ENCODE measurements at regions not wholly inside any gene's neighbourhood (a gene's known extent, or its start where the extent isn't known, plus 50 kb on each side); places are given as distances from the start of the nearest gene placed in this dataset.

DNA sequence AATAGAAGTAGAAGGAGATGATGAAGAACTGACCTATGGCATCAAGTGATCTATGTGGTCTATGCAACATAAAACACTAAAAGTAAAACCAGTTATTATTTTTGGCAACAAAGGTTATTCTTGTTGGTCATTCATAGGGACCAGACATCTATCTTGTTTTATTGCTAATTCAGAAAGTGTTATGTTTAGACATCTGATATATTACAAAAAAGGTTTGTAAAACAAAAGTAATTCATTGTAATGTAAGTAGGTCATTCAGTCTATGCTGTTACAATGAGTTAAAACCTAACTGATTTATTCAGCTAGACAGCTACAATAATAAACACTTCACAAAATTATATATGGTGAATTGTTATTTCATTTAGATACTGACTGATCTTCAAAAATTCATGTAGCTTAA, 461.9 kb downstream of the PCDH17 start:
- CTCF ChIA-PET, result no interaction called here
- Histone ChIP-seq H3K36me3 (ENCODE audit: control insufficient read depth in 4 of 4, insufficient read depth in 4 of 4, low read length in 3 of 4) (no peaks in the 10 kb centered on the region), H3K27me3 (replicated peaks in 2 of 5; ENCODE audit: control insufficient read depth in 4 of 5, insufficient read depth in 5 of 5, low read length in 4 of 5) (peaks cover 1 to 78% (median 40%) of the 10 kb centered on the region in 5 experiments), H3K9me3 (ENCODE audit: control extremely low read depth in 1 of 5, control insufficient read depth in 4 of 5, insufficient read depth in 2 of 5, low read depth in 1 of 5, low read length in 4 of 5) (peaks cover 0 to 4% (median 0%) of the 10 kb centered on the region in 5 experiments), H3K27ac (ENCODE audit: insufficient read depth in 1 of 2, low read depth in 1 of 2, low read length in 2 of 2, poor library complexity in 1 of 2, severe bottlenecking in 2 of 2) (no peak overlapping the region), H3K4me3 (ENCODE audit: control insufficient read depth in 1 of 7, extremely low read depth in 1 of 7, insufficient read depth in 4 of 7, low read depth in 2 of 7, low read length in 6 of 7) (no peak overlapping the region), H3K4me1 (ENCODE audit: control extremely low read depth in 1 of 4, control insufficient read depth in 4 of 4, insufficient read depth in 4 of 4, low read length in 3 of 4) (no peaks in the 10 kb centered on the region)
- DNase-seq, result no peak
- POLR2A ChIA-PET, result interaction anchor here (0.5 kb wide), 1 partner anchor 760 kb away, joined by 5 read pairs; no protein-coding TSS in a partner anchor

DNA sequence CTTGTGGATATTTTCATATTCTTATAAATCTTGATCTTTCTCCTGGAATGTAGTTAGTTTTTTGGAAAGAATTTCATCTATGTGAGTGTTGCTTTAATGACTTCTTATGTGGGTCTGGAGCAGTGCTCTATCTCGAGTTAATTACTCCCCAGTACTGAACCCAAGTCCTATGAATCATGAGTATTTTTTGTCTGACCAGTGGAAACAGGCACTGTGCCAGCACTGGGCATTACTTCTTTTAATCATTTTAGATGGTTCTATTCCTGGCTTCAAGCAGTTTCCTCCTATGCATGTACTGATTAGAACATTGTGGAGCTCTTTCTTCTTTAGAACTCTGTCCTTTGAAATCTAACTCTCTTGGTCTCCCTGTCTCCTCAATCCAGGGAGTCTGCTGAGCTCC, 466.3 kb downstream of the PCDH17 start:
- no peak overlapping the region for H3K27ac ChIP-seq (ENCODE audit: insufficient read depth in 1 of 2, low read depth in 1 of 2, low read length in 2 of 2, poor library complexity in 1 of 2, severe bottlenecking in 2 of 2)
- POLR2A ChIA-PET, result interaction anchor here (0.6 kb wide), 1 partner anchor 41 kb away, joined by 3 read pairs; no protein-coding TSS in a partner anchor
- CTCF ChIA-PET, result no interaction called here
- no peaks in the 10 kb centered on the region for H3K4me1 ChIP-seq (ENCODE audit: control extremely low read depth in 1 of 4, control insufficient read depth in 4 of 4, insufficient read depth in 4 of 4, low read length in 3 of 4)
- H3K4me3 ChIP-seq (ENCODE audit: control insufficient read depth in 1 of 7, extremely low read depth in 1 of 7, insufficient read depth in 4 of 7, low read depth in 2 of 7, low read length in 6 of 7), result no peak overlapping the region
- H3K9me3 ChIP-seq (ENCODE audit: control extremely low read depth in 1 of 5, control insufficient read depth in 4 of 5, insufficient read depth in 2 of 5, low read depth in 1 of 5, low read length in 4 of 5), result peaks cover 0 to 4% (median 0%) of the 10 kb centered on the region in 5 experiments
- no peak for DNase-seq
- peaks cover 0 to 70% (median 26%) of the 10 kb centered on the region in 5 experiments for H3K27me3 ChIP-seq (replicated peaks in 2 of 5; ENCODE audit: control insufficient read depth in 4 of 5, insufficient read depth in 5 of 5, low read length in 4 of 5)
- no peaks in the 10 kb centered on the region for H3K36me3 ChIP-seq (ENCODE audit: control insufficient read depth in 4 of 4, insufficient read depth in 4 of 4, low read length in 3 of 4)
- WGBS (ENCODE audit: insufficient coverage), result 75% methylated on average over 1 of the region's 1 CpG

DNA sequence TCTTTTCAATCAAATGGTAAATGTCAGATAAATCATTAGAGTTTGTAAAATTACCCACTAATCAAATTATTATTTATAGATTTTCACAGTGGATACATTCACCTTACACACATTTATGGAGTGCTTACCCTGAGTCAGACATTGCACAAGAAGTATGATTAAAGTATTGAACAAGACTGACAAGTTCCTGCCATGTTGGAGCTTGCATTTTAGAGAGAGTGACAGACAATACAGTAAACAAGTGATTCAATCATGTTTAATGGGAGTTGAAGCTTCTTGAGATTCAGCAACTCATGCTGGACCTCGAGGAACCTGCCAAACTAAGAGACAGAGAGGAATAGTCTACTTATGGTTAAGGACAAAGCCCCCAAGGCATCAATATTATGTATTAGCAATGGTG, 487.8 kb downstream of the PCDH17 start:
- Histone ChIP-seq H3K4me1 (ENCODE audit: control extremely low read depth in 1 of 4, control insufficient read depth in 4 of 4, insufficient read depth in 4 of 4, low read length in 3 of 4) (no peaks in the 10 kb centered on the region), H3K27me3 (replicated peaks in 2 of 5; ENCODE audit: control insufficient read depth in 4 of 5, insufficient read depth in 5 of 5, low read length in 4 of 5) (peaks cover 0 to 32% (median 16%) of the 10 kb centered on the region in 5 experiments), H3K27ac (ENCODE audit: insufficient read depth in 1 of 2, low read depth in 1 of 2, low read length in 2 of 2, poor library complexity in 1 of 2, severe bottlenecking in 2 of 2) (no peak overlapping the region), H3K9me3 (ENCODE audit: control extremely low read depth in 1 of 5, control insufficient read depth in 4 of 5, insufficient read depth in 2 of 5, low read depth in 1 of 5, low read length in 4 of 5) (peaks cover 0 to 2% (median 0%) of the 10 kb centered on the region in 5 experiments), H3K36me3 (ENCODE audit: control insufficient read depth in 4 of 4, insufficient read depth in 4 of 4, low read length in 3 of 4) (no peaks in the 10 kb centered on the region), H3K4me3 (ENCODE audit: control insufficient read depth in 1 of 7, extremely low read depth in 1 of 7, insufficient read depth in 4 of 7, low read depth in 2 of 7, low read length in 6 of 7) (no peak overlapping the region)
- no peak for DNase-seq
- WGBS (ENCODE audit: insufficient coverage), result no CpG with 5 or more reads among the region's 1 CpG
- POLR2A ChIA-PET, result no interaction called here
- CTCF ChIA-PET, result no interaction called here

DNA sequence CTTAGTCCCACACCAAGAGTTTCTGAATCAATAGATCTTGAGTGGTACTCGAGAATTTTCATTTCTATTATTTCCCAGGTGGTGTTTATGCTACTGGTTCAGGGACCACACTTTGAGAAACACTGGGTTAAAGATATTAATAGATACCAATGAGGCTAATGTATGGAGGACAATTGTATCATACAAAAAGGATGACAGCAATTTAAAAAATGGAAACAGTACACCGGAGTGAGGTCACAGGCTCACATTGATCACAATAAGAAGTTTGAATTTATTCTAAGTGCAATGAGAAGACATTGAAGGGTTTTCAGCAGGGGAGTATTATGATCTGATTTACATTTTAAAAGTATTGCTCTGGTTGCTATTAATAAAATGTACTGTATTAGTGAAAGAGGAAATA, 488.3 kb downstream of the PCDH17 start:
- DNase-seq, result no peak
- Histone ChIP-seq H3K27ac (ENCODE audit: insufficient read depth in 1 of 2, low read depth in 1 of 2, low read length in 2 of 2, poor library complexity in 1 of 2, severe bottlenecking in 2 of 2) (no peak overlapping the region), H3K9me3 (ENCODE audit: control extremely low read depth in 1 of 5, control insufficient read depth in 4 of 5, insufficient read depth in 2 of 5, low read depth in 1 of 5, low read length in 4 of 5) (peaks cover 0 to 2% (median 0%) of the 10 kb centered on the region in 5 experiments), H3K27me3 (replicated peaks in 2 of 5; ENCODE audit: control insufficient read depth in 4 of 5, insufficient read depth in 5 of 5, low read length in 4 of 5) (peaks cover 0 to 32% (median 13%) of the 10 kb centered on the region in 5 experiments), H3K36me3 (ENCODE audit: control insufficient read depth in 4 of 4, insufficient read depth in 4 of 4, low read length in 3 of 4) (no peaks in the 10 kb centered on the region), H3K4me3 (ENCODE audit: control insufficient read depth in 1 of 7, extremely low read depth in 1 of 7, insufficient read depth in 4 of 7, low read depth in 2 of 7, low read length in 6 of 7) (no peak overlapping the region), H3K4me1 (ENCODE audit: control extremely low read depth in 1 of 4, control insufficient read depth in 4 of 4, insufficient read depth in 4 of 4, low read length in 3 of 4) (no peaks in the 10 kb centered on the region)
- 100% methylated on average over 1 of the region's 2 CpGs for WGBS (ENCODE audit: insufficient coverage)
- ChIA-PET POLR2A (no interaction called here), CTCF (no interaction called here)

DNA sequence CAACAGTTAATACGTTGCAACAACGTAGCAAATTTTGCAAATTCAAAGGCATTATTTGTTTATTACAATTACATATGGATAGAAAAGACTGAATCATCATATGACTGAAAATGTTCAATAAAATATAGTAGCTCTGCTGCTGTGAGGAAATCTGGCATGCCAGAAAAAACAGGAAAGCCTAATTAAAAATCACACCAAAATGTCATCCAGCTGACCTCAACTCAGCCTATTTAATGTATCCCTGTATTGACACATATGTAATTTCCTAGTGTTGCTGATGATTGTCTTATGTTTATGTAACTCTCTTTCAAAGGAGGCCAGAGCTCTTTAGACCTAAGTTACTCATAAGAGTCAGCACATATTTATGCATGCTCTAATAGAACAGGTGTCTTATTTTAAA, 495.0 kb downstream of the PCDH17 start:
- H3K27me3 ChIP-seq (replicated peaks in 2 of 5; ENCODE audit: control insufficient read depth in 4 of 5, insufficient read depth in 5 of 5, low read length in 4 of 5), result peaks cover 0 to 23% (median 6%) of the 10 kb centered on the region in 5 experiments
- H3K27ac ChIP-seq (ENCODE audit: insufficient read depth in 1 of 2, low read depth in 1 of 2, low read length in 2 of 2, poor library complexity in 1 of 2, severe bottlenecking in 2 of 2), result no peak overlapping the region
- CTCF ChIA-PET, result no interaction called here
- no peak for DNase-seq
- peaks cover 0 to 15% (median 3%) of the 10 kb centered on the region in 5 experiments for H3K9me3 ChIP-seq (ENCODE audit: control extremely low read depth in 1 of 5, control insufficient read depth in 4 of 5, insufficient read depth in 2 of 5, low read depth in 1 of 5, low read length in 4 of 5)
- no peak overlapping the region for H3K4me3 ChIP-seq (ENCODE audit: control insufficient read depth in 1 of 7, extremely low read depth in 1 of 7, insufficient read depth in 4 of 7, low read depth in 2 of 7, low read length in 6 of 7)
- WGBS (ENCODE audit: insufficient coverage), result no CpG with 5 or more reads among the region's 2 CpGs
- no peaks in the 10 kb centered on the region for H3K36me3 ChIP-seq (ENCODE audit: control insufficient read depth in 4 of 4, insufficient read depth in 4 of 4, low read length in 3 of 4)
- POLR2A ChIA-PET, result no interaction called here
- H3K4me1 ChIP-seq (ENCODE audit: control extremely low read depth in 1 of 4, control insufficient read depth in 4 of 4, insufficient read depth in 4 of 4, low read length in 3 of 4), result no peaks in the 10 kb centered on the region

DNA sequence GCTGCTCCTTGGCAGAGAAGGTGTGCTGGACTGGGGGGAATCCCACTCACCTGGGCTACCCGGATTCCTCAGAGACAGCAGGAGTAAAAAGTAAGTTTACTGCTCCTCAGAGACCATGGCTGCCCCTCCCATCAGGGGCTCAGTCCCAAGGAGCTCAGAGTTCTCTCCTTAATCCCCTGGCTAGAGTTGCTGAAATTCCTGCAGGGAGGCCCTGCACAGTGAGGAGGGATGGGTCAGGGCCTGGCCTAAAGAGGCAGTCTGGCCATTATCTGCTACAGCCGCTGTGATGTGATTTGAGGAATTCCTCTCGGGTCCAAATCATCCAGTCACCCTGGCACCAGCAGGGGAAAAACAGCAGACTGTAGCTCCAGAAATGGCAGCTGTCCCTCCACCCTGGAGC, 502.5 kb downstream of the PCDH17 start:
- Histone ChIP-seq H3K27me3 (replicated peaks in 2 of 5; ENCODE audit: control insufficient read depth in 4 of 5, insufficient read depth in 5 of 5, low read length in 4 of 5) (peaks cover 0 to 10% (median 0%) of the 10 kb centered on the region in 5 experiments), H3K9me3 (ENCODE audit: control extremely low read depth in 1 of 5, control insufficient read depth in 4 of 5, insufficient read depth in 2 of 5, low read depth in 1 of 5, low read length in 4 of 5) (peaks cover 0 to 31% (median 5%) of the 10 kb centered on the region in 5 experiments), H3K4me1 (ENCODE audit: control extremely low read depth in 1 of 4, control insufficient read depth in 4 of 4, insufficient read depth in 4 of 4, low read length in 3 of 4) (no peaks in the 10 kb centered on the region), H3K27ac (ENCODE audit: insufficient read depth in 1 of 2, low read depth in 1 of 2, low read length in 2 of 2, poor library complexity in 1 of 2, severe bottlenecking in 2 of 2) (no peak overlapping the region), H3K36me3 (ENCODE audit: control insufficient read depth in 4 of 4, insufficient read depth in 4 of 4, low read length in 3 of 4) (no peaks in the 10 kb centered on the region), H3K4me3 (ENCODE audit: control insufficient read depth in 1 of 7, extremely low read depth in 1 of 7, insufficient read depth in 4 of 7, low read depth in 2 of 7, low read length in 6 of 7) (no peak overlapping the region)
- POLR2A ChIA-PET, result no interaction called here
- CTCF ChIA-PET, result no interaction called here
- no peak for DNase-seq
- WGBS (ENCODE audit: insufficient coverage), result 100% methylated on average over 3 of the region's 3 CpGs

DNA sequence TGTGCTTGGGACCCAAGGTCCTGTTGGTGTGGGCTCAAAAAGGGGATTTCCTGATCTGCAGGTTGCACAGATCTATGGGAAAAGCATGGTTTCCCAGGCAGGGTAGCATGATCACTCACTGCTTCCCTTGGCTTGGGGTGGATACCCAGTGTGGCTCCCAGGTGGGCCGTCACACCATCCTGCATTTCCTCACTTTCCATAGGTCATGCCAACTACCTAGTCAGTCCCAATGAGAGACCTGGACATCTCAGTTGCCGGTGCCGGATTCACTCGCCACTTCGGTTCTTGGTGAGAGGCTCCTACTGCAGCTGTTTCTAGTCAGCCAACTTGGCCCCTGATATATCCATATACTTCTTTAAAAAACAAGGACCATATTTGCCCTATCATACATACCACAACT, 503.0 kb downstream of the PCDH17 start:
- WGBS (ENCODE audit: insufficient coverage), result 100% methylated on average over 4 of the region's 5 CpGs
- DNase-seq, result no peak
- Histone ChIP-seq H3K9me3 (ENCODE audit: control extremely low read depth in 1 of 5, control insufficient read depth in 4 of 5, insufficient read depth in 2 of 5, low read depth in 1 of 5, low read length in 4 of 5) (peaks cover 0 to 31% (median 5%) of the 10 kb centered on the region in 5 experiments), H3K4me1 (ENCODE audit: control extremely low read depth in 1 of 4, control insufficient read depth in 4 of 4, insufficient read depth in 4 of 4, low read length in 3 of 4) (no peaks in the 10 kb centered on the region), H3K4me3 (ENCODE audit: control insufficient read depth in 1 of 7, extremely low read depth in 1 of 7, insufficient read depth in 4 of 7, low read depth in 2 of 7, low read length in 6 of 7) (no peak overlapping the region), H3K36me3 (ENCODE audit: control insufficient read depth in 4 of 4, insufficient read depth in 4 of 4, low read length in 3 of 4) (no peaks in the 10 kb centered on the region), H3K27ac (ENCODE audit: insufficient read depth in 1 of 2, low read depth in 1 of 2, low read length in 2 of 2, poor library complexity in 1 of 2, severe bottlenecking in 2 of 2) (no peak overlapping the region), H3K27me3 (replicated peaks in 2 of 5; ENCODE audit: control insufficient read depth in 4 of 5, insufficient read depth in 5 of 5, low read length in 4 of 5) (peaks cover 0 to 12% (median 0%) of the 10 kb centered on the region in 5 experiments)
- POLR2A ChIA-PET, result no interaction called here
- CTCF ChIA-PET, result no interaction called here
